ENCODE measurements at regions not wholly inside any gene's neighbourhood (a gene's known extent, or its start where the extent isn't known, plus 50 kb on each side); places are given as distances from the start of the nearest gene placed in this dataset.

DNA sequence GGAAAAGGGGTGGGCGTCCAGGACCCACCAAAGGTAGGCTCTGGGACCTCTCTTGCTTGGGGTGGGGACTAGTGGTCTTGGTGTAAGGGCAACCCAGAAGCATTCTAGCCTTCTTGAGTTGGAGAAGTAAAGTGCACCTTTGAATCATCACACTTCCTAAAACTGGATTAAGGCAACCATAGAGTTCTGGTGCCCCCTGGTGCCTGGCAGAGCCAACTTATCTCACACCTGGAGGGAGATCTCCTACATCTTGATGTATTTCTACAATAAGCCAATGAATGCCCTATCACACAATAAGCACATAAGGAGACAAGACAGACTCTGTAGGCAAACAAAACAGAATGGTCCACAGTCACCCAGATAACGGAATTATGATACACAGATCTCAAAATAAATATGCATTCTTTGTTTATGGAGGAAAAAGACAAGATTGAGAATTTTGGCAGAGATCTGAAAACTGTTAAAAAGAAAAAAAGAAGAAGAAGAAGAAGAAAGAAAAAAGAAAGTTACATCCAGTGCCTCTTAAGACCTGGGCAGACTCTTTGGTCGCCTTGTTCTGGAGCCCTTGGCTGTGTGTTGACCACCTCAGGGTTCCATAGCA lies 95.9 kb upstream of the PPP2R5C start:
- H2AFZ ChIP-seq (ENCODE audit: low read length): no peak overlapping the region
- peak; percentile 40 for DNase-seq
- no peak overlapping the region for H3K4me2 ChIP-seq (ENCODE audit: low read depth, low read length)
- H3K9me2 ChIP-seq (replicated peaks; ENCODE audit: insufficient read depth, low read length): no peaks in the 10 kb centered on the region
- H3K9me3 ChIP-seq (replicated peaks; ENCODE audit: insufficient read depth, low read length): no peaks in the 10 kb centered on the region
- H3K36me3 ChIP-seq (replicated peaks; ENCODE audit: insufficient read depth, low read length): no peaks in the 10 kb centered on the region
- no peak overlapping the region for H3K9ac ChIP-seq (ENCODE audit: low read length)
- no peaks in the 10 kb centered on the region for H3K4me1 ChIP-seq (ENCODE audit: low read length)
- H3K27ac ChIP-seq (ENCODE audit: low read length): no peak overlapping the region
- no peaks in the 10 kb centered on the region for H3F3A ChIP-seq (ENCODE audit: insufficient read depth, low read length)
- TF ChIP-seq, protein P1, sequence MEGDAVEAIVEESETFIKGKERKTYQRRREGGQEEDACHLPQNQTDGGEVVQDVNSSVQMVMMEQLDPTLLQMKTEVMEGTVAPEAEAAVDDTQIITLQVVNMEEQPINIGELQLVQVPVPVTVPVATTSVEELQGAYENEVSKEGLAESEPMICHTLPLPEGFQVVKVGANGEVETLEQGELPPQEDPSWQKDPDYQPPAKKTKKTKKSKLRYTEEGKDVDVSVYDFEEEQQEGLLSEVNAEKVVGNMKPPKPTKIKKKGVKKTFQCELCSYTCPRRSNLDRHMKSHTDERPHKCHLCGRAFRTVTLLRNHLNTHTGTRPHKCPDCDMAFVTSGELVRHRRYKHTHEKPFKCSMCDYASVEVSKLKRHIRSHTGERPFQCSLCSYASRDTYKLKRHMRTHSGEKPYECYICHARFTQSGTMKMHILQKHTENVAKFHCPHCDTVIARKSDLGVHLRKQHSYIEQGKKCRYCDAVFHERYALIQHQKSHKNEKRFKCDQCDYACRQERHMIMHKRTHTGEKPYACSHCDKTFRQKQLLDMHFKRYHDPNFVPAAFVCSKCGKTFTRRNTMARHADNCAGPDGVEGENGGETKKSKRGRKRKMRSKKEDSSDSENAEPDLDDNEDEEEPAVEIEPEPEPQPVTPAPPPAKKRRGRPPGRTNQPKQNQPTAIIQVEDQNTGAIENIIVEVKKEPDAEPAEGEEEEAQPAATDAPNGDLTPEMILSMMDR (IDR thresholded peaks at IDR 0.05; ENCODE audit: low read length): peak; percentile 43
- TF ChIP-seq EZH2phosphoT487 (IDR thresholded peaks at IDR 0.05; ENCODE audit: low read length) (no peak), EZH2 (optimal IDR thresholded peaks at IDR 0.05; ENCODE audit: low read depth, low read length) (no peak)
- no peaks in the 10 kb centered on the region for H3K27me3 ChIP-seq (replicated peaks; ENCODE audit: insufficient read depth, low read length)
- H3K4me3 ChIP-seq (ENCODE audit: low read length): no peak overlapping the region
- no peaks in the 10 kb centered on the region for H4K20me1 ChIP-seq (ENCODE audit: insufficient read depth, low read length)
- H3K79me2 ChIP-seq (ENCODE audit: low read length): no peaks in the 10 kb centered on the region

DNA sequence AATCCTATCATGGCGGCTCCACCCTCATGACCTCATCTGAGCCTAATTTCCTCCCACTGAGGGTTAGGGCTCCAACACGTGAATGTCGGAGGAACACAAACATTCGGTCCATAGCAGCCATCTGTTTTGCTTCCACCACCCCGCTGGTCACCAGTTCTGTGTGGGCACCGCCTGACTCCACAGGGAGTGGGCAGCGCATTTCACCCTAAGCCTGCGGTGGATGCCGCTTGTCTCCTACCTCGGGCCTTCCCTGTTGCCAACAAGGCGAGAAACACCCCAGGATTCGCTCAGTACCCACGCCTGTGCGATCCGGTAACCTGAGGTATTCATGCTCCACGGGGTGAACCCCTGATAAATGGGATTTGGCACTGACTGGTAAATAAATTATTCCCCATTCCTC lies 95.2 kb upstream of the PPP2R5C start:
- H3K9ac ChIP-seq (ENCODE audit: low read length): no peak overlapping the region
- no peak for DNase-seq
- H3K9me3 ChIP-seq (replicated peaks; ENCODE audit: insufficient read depth, low read length): no peaks in the 10 kb centered on the region
- no peak overlapping the region for H3K27ac ChIP-seq (ENCODE audit: low read length)
- no peaks in the 10 kb centered on the region for H3K27me3 ChIP-seq (replicated peaks; ENCODE audit: insufficient read depth, low read length)
- TF ChIP-seq EZH2 (optimal IDR thresholded peaks at IDR 0.05; ENCODE audit: low read depth, low read length) (no peak), EZH2phosphoT487 (IDR thresholded peaks at IDR 0.05; ENCODE audit: low read length) (no peak)
- TF ChIP-seq, protein P1 (IDR thresholded peaks at IDR 0.05; ENCODE audit: low read length): no peak
- H3K4me1 ChIP-seq (ENCODE audit: low read length): no peaks in the 10 kb centered on the region
- no peaks in the 10 kb centered on the region for H3K9me2 ChIP-seq (replicated peaks; ENCODE audit: insufficient read depth, low read length)
- no peaks in the 10 kb centered on the region for H4K20me1 ChIP-seq (ENCODE audit: insufficient read depth, low read length)
- H3F3A ChIP-seq (ENCODE audit: insufficient read depth, low read length): no peaks in the 10 kb centered on the region
- no peak overlapping the region for H3K4me3 ChIP-seq (ENCODE audit: low read length)
- H3K4me2 ChIP-seq (ENCODE audit: low read depth, low read length): no peak overlapping the region
- no peak overlapping the region for H2AFZ ChIP-seq (ENCODE audit: low read length)
- no peaks in the 10 kb centered on the region for H3K36me3 ChIP-seq (replicated peaks; ENCODE audit: insufficient read depth, low read length)
- no peaks in the 10 kb centered on the region for H3K79me2 ChIP-seq (ENCODE audit: low read length)

GRCh38 chr14:101669629-101670028 lies 91.9 kb upstream of the PPP2R5C start:
- Histone ChIP-seq H3K9me3 (replicated peaks; ENCODE audit: insufficient read depth, low read length) (no peaks in the 10 kb centered on the region), H3K4me3 (ENCODE audit: low read length) (no peak overlapping the region), H3K9me2 (replicated peaks; ENCODE audit: insufficient read depth, low read length) (no peaks in the 10 kb centered on the region), H3K27ac (ENCODE audit: low read length) (no peak overlapping the region), H3F3A (ENCODE audit: insufficient read depth, low read length) (no peaks in the 10 kb centered on the region), H3K79me2 (ENCODE audit: low read length) (no peaks in the 10 kb centered on the region), H3K4me2 (ENCODE audit: low read depth, low read length) (no peak overlapping the region), H3K4me1 (ENCODE audit: low read length) (no peaks in the 10 kb centered on the region), H4K20me1 (ENCODE audit: insufficient read depth, low read length) (no peaks in the 10 kb centered on the region), H3K27me3 (replicated peaks; ENCODE audit: insufficient read depth, low read length) (no peaks in the 10 kb centered on the region), H3K9ac (ENCODE audit: low read length) (no peak overlapping the region), H3K36me3 (replicated peaks; ENCODE audit: insufficient read depth, low read length) (no peaks in the 10 kb centered on the region), H2AFZ (ENCODE audit: low read length) (no peak overlapping the region)
- DNase-seq: no peak
- TF ChIP-seq, protein P1 (IDR thresholded peaks at IDR 0.05; ENCODE audit: low read length): no peak
- TF ChIP-seq EZH2 (optimal IDR thresholded peaks at IDR 0.05; ENCODE audit: low read depth, low read length) (no peak), EZH2phosphoT487 (IDR thresholded peaks at IDR 0.05; ENCODE audit: low read length) (no peak)
